CD4-positive, alpha-beta T cell treated with Interleukin-2 at 100 ng/mL for 4 hours (primary cell): ENCODE measurements at regions not wholly inside any gene's neighbourhood (a gene's known extent, or its start where the extent isn't known, plus 50 kb on each side); places are given as distances from the start of the nearest gene placed in this dataset.

ENCODE experiments used
- DNase-seq: peaks from one replicate; pipeline ENCODE4 v3.0.0-alpha.2; 2020; ENCODE audit warnings: low spot score

DNA sequence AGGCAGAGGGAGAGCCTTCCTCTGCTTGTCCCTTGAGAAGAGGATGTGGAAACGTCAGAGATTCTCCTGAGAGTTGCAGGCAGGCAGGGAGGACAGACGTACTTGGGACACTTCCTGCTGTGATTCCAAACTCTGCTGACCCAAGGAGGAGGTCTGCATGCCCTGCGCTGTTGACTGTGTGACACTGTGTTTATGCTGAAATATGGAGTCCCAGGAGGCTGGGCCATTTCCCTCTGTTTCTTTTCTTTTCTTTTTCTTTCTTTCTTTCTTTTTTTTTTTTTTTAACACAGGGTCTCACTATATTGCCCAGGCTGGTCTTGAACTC, 63.5 kb upstream of the BHLHE23 start:
- DNase-seq, result no peak

DNA sequence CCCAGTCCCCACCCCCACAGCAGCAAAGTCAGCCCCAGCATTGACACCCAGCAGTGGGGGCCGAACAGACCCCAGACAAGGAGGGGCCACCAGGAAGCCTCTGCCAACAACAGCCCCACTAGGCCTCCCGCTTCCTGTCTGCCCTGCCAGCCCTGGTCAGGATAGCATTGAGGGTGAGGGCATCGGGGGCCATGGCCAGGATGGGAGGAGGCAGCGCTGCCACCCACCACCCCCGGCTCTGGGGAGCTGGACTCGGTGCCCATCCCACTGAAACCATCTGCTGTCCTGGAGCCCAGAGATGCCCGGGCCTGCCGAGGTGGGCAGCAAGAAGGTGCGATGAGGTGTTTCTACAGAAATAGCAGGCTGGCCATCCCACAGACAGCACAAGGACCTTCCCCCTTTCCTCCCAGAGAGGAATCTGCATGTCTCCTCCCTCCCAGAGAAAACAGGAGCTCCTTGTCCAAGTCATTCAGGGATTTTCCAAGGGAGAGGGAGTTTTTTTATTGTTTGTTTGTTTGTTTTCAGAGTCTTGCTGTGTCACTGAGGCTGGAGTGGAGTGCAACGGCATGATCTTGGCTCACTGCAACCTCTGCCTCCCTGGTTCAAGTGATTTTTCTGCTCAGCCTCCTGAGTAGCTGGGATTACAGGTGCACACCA, 62.1 kb upstream of the BHLHE23 start:
- no peak for DNase-seq

- DNase-seq, result no peak
Observed at GRCh38 chr20:63067721-63068560, 61.2 kb upstream of the BHLHE23 start.

DNA sequence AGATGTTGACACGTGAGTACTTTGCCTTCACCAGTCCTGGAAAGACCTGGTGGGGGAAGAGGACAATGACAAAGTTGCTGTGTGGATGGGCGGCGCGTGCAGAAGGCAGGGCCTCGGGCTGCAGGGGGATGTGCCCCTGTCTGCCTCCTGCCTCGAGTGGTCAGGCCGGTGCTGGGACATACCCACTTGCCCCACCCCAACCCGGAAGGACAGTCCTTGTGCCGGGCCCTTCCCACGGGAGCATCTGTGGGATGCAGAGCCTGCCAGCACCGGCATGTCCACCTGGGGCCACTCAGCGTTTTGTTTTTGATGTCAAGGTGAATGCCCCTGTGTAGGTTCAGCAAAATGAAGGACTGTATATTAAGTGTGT, 60.5 kb upstream of the BHLHE23 start:
- no peak for DNase-seq

DNA sequence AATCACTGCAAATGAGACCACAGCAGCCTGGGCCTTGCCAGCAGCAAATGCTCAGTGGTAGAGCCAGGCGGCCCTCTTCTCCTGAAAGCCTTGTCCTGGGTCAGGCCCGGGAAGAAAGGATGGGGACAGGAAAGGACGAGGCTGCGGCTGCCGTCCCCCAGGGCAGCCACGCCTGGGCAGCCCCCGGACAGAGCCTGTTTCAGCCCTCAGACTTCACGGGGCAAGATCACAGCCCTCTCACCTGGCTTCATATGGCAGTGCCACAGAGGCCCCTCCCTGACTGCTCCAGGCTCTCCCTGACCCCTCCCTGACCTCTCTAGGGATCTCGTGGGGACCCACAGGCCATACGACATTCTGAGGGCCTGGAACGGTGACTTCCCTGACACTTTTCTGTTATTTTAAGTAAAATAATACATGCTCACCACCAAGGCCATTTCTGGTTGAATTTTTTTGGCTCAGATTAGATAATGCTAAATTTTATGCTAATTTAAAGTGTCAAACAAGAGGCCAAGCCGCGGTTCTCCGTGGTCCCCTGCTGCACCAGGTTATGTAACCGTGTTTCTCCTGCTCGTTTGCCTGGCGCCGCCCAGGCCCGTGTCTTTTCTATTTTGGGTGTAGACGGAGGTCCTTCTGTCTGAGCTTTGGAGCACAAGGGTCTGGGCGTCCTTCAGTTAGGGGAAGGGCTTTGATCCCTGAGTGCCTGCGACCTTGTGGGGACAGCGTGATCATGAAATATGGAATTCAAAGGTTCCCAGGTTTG, 59.9 kb upstream of the BHLHE23 start:
- DNase-seq, result no peak

- DNase-seq, result no peak
Observed at GRCh38 chr20:63065911-63066310, 59.1 kb upstream of the BHLHE23 start.

- no peak for DNase-seq
Observed at GRCh38 chr20:63064745-63065711, 58.3 kb upstream of the BHLHE23 start.

DNA sequence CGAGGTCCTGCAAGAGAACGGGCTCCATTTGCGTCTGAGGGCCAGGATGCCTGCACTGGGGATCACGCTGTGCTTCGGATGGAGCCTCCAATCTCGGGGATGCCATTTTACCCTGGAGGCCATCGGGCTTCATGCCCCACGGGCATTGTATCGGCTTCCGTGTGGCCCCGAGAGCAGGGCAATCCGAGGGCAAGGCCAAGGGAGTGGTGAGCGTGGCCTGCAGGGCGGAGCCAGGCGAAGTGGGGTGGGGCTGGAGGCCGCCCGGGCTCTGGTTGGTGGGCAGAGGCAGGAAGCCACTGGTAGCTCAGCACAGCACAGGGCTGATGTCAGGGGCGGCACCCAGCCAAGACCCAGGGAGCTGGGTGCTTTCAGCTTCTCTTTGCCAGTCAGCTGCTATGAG, 57.5 kb upstream of the BHLHE23 start:
- no peak for DNase-seq

DNA sequence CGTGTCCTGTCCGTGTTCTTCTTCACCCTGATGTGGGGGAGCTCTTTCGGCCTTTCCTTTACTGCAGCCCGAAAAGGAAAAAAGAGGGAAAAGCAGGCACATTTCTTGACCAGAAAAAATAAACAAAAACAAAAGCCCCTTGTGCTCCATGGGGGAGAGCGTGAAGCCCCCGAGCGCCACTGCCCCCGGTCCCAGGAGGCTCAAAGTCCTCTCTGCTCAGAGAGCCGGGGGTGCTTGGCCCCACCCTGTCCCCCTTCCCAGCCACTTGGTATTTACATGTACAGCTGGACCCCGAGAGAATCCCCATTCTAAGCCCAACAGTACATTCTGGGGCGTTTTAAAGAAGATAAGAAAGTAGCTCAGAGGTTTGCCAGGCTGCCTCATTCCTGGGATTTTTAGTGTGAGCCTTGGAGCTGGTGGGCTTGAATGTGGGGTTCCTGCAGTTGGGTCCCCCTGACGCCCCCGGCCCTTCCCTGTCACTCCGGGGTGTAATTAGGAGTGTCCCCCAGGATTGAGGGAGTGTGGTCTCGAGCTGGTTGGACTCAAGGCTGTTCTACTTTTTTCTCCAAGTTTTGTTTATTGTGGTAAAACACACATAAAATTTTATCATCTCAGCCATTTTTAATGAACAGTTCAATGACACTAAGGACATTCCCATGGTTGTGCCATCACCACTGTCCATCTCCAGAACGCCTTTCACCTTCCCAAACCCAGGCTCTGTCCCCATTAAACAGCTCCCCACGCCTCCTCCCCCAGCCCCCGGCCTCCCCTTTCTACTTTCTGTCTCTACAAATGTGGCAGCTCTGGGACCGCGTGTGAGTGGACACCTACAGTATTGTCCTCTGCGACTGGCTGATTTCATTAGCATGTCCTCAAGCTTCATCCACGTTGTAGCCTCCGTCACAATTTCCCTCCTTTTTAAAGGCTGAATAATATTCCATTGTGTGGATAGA, 55.7 kb upstream of the BHLHE23 start:
- no peak for DNase-seq

- no peak for DNase-seq
Observed at GRCh38 chr20:63061771-63062100, 55.0 kb upstream of the BHLHE23 start.

DNA sequence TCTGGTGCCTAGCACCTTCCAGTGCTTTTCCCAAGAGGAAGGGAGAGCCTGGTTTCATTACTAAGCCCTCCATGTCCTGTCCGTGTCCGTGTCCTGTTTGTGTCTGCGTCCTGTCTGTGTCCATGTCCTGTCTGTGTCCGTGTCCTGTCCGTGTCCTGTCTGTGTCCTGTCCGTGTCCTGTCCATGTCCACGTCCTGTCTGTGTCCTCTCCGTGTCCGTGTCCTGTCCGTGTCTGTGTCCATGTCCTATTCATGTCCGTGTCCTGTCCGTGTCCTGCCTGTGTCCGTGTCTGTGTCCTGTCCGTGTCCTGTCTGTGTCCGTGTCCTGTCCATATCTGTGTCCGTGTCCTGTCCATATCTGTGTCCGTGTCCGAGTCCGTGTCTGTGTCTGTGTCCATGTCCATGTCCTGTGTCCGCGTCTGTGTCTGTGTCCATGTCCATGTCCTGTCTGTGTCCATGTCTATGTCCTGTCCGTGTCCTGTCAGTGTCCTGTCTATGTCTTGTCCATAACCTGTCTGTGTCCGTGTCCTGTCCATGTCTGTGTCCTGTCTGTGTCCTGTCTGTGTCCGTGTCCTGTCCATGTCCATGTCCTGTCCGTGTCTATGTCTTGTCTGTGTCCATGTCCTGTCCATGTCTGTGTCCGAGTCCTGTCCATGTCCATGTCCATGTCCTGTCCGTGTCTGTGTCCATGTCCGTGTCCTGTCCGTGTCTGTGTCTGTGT, 54.4 kb upstream of the BHLHE23 start:
- no peak for DNase-seq

- no peak for DNase-seq
Observed at GRCh38 chr20:63060057-63060991, 53.6 kb upstream of the BHLHE23 start.

- DNase-seq, result no peak
Observed at GRCh38 chr20:63059684-63060056, 52.9 kb upstream of the BHLHE23 start.

DNA sequence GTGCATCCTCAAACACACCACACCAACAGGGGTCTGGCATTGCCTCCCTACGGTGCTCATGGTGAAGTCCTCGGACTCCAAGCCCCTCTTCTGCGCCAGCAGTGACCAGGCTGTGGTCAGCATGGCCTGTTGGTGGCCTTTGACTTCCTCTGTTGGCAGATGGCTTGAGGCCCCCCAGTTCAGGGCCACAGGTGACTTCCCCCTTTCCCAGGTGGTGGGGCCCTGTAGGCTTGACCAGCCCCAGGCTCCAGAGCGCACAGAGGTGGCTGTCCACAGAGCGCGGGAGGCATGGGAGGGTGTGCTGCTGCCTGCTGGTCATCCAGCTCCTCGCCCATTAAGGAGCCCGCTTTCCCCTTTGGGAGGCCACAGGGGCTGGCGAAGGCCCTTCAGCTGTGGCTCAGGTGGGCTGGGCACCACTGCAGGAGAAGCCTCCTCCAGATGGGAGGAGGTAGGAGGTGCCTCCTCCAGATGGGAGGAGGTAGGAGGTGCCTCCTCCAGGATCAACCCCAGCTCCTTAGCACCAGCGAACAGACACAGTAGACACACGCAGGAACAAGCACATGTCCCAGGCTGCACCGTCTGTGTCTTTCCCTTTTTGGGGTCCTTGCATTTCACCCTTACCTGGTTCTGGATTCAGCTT, 52.1 kb upstream of the BHLHE23 start:
- DNase-seq, result no peak

DNA sequence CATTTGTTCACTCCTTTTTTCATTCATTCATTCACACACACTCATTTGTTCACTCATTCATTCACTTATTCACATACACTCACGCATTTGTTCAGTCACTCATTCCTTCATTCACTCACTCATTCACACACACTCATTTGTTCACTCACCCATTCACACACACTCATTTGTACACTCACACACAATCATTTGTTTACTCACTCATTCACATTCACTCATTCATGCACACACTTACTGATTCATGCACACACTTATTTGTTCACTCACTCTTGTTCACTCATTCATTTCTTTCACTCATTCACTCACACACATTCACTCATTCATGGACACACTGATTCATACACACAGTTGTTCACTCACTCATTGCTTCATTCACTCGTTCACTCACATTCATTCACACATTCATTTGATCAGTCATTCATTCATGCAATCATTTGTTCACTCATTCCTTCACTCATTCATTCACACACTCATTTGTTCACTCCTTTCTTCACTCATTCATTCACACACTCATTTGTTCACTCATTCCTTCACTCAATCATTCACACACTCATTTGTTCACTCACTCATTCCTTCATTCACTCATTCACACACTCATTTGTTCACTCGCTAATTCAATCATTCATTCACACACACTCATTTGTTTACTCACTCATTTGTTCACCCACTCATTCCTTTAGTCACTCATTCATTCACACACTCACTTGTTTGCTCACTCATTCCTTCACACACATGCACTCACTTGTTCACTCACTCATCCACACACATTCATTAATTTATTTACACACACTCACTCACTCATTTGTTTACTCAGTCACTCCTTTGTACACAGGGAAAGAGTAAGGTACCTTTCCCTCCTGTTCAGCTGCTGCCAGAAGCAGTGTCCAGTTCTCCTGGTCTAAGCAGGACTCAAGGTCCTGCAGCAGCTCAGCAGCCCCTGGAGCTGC, 50.7 kb upstream of the BHLHE23 start:
- no peak for DNase-seq

DNA sequence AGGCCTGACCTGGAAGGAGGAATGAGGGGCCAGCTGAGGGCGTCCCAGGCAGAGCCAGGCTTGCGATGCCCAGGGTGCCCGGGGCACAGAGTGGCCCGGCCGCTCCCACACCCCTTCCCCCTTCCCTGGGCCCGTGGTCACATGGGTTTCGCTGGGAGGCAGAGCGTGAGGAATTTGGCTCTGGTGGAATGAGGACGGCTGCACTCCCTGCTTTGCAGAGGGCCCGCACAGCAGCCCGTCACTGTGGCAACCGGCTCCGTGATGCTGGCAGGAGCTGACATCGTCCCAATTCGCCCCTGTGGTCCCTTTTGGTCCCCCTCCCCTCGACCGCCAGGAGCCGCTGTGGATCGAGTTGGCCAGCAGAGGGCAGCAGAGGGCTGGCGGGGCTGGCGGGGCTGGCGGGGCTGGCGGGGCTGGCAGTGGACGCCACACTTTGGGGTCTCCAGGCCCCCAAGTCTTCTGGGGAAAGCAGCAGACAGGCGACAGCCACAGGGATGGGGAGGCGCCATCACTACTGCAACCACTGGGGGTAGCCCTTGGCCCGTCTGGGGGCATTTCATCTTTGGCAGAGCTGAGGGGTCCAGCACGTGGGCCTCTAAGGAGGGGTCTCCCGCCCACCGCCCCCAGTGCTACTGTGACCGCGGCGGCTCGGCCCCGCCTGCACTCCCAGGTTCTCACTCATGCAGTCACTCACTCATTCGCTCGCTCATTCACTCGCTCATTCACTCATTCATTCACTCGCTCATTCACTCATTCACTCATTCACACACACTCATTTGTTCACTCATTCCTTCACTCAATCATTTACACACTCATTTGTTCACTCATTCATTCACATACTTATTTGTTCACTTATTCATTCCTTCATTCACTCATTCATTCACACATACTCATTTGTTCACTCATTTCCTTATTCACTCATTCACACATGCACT, 49.7 kb upstream of the BHLHE23 start:
- peak; percentile 36 for DNase-seq
